Colon (tissue), 2 donors: ENCODE measurements at regions not wholly inside any gene's neighbourhood (a gene's known extent, or its start where the extent isn't known, plus 50 kb on each side); places are given as distances from the start of the nearest gene placed in this dataset.
"Not testable (repeated sequence)": the region's sequence is repeated elsewhere in the genome, so short reads cannot be mapped to it uniquely, and the experiment has no call there.

ENCODE experiments used
- FAIRE-seq: peaks from 2 replicates; lab custom pipeline; 2012; peaks lifted over from hg19 to GRCh38; lab: Jason Lieb, UNC
- donor health status: control.
- donor health status: control.

DNA sequence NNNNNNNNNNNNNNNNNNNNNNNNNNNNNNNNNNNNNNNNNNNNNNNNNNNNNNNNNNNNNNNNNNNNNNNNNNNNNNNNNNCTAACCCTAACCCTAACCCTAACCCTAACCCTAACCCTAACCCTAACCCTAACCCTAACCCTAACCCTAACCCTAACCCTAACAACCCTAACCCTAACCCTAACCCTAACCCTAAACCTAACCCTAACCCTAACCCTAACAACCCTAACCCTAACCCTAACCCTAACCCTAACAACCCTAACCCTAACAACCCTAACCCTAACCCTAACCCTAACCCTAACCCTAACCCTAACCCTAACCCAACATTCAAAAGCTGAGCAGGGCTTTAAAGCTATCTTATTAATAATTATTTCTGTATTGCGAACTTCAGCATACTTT, 182.5 kb upstream of the FAM20C start:
- not testable (repeated sequence) for FAIRE-seq

DNA sequence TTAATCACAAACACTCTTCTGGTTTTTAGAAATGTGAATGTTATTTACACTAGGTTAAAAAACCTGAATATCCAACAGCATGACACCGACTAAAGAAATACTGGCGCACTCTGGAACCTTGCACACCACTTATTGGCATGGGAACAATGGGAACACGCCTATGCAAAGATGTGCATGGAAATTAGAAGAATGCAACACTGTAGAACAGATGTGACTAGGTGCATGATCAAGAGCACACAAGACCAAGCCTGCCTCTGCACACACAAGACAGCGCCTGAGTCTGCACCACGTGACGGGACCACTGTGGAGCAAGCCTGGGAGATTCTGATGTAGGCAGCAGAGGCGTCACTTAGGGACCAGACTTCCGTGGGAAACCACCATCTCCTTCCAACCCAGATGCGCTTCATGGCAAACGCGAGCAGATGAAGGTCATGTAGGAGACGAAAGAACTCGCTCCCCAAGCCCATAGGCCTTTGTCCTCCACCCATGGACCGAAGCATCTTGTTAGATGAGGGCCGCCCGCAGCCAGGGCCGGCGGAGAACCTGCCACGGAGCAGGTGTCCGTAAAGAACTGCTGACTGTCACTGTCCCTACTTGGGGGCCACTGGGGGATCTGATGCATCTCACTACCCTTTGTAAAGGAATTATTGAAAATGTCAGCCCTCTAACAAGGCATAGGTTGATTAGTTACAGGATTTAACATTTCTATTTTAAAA, 159.6 kb upstream of the FAM20C start:
- FAIRE-seq = not testable (repeated sequence)

DNA sequence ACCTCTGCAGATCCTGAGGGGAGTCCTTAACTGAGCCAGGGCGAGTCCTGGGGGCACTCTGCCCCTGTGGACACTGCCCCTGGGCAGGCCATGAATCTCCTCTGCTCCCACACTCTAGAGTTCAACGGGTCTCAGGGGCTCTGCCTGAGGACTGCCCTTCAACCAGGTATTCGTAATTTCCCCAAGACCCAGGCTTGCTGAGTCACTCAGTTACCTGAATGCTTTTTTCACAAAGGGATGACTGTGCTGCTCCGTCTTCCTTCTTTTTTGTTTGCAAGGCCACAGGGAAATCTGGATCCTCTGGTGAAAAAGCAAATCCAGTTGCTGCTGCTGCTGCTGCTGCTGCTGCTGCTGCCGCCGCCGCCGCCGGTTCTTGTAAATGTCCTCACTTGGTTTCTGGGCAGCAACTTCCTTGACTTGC, 157.2 kb upstream of the FAM20C start:
- FAIRE-seq = not testable (repeated sequence)

DNA sequence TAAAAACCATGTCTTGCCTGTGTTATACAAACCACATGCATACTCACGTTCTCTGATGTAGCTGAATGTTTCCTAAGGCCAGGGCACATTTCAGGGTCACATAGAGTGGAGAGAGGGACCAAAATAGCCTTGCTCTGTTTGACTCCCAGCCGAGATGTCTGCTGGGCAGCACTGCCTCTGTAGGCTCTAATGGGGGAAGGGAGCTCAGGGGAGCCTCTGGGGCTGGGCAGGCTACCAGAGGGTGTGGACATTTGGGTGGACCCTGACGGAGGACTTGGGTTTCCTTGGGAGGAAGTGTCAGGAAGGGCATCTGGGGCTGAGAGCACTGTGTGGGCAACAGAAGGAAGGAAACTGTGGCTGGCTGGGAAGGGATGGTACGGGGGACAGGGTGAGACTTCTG, 155.8 kb upstream of the FAM20C start:
- not testable (repeated sequence) for FAIRE-seq

DNA sequence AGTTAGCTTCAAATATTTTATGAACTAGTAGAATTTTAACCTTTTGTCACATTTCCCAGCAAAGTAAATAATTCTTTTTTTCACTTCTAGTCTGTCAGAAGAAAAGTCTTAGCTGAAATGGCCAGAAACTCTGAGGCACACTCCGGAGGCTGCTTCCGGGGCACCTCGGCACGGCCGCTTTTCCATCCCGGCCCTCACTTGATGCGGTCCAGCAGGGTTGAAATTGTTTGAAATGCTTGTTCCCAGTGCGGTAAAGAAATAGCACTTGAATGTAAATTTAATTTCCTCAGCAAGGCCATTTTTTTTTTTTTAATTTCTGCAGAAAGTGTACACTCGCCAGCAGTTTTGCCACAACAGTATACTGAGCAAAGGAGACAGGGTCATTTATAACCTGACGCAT, 154.7 kb upstream of the FAM20C start:
- not testable (repeated sequence) for FAIRE-seq

DNA sequence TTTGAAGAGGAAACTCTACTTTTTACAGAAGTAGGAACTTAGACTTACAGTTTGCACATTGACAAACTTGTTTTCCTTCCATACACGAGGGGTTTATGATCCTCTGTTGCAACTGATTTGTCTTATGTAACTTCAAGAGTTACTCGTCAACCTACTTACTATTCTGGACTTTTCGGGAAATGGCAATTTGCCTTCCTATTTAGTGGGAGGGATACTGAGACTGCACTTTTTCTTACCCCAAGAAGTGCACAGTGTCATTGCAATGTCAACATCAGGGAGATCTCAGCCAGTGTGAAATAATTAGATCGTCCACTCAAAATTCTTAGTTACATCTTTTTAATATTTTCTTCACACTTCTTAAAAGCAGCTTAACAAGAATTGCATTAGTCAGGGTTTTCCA, 153.9 kb upstream of the FAM20C start:
- not testable (repeated sequence) for FAIRE-seq

DNA sequence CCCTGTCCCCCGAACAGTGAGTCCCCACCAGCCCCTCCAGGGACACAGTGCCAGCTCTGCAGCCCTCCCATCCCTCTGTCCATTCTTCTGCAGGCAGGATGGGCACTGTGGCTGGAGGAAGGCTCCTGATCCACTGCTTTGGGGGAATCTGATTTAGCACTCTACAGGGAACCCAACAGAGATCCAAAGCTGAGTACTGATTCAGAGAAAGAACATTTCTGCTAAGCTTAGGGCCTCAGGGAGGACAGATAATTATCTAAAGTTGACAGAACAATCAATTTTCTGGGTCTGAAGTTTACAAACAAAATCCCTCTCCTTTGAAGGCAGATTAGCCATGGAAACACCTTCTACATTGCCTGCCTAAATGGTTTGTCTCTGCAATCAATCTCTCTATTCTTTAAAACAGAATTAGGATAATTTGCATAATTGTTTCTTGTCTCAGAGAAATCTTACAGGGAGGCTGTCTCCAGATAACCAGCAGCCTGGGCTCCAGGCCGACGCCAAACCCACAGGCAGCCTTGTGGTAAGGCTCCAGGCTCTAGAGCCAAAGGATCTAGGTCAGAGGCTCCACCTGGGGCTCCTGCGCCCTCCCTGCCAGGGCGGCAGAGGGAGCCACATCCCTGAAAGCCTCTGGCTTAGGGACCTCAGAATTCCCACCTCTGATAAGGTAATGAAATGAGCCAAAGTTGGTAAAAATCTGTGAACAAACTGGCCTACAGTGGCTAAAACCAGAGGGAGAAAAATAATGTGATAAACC, 152.2 kb upstream of the FAM20C start:
- not testable (repeated sequence) for FAIRE-seq

DNA sequence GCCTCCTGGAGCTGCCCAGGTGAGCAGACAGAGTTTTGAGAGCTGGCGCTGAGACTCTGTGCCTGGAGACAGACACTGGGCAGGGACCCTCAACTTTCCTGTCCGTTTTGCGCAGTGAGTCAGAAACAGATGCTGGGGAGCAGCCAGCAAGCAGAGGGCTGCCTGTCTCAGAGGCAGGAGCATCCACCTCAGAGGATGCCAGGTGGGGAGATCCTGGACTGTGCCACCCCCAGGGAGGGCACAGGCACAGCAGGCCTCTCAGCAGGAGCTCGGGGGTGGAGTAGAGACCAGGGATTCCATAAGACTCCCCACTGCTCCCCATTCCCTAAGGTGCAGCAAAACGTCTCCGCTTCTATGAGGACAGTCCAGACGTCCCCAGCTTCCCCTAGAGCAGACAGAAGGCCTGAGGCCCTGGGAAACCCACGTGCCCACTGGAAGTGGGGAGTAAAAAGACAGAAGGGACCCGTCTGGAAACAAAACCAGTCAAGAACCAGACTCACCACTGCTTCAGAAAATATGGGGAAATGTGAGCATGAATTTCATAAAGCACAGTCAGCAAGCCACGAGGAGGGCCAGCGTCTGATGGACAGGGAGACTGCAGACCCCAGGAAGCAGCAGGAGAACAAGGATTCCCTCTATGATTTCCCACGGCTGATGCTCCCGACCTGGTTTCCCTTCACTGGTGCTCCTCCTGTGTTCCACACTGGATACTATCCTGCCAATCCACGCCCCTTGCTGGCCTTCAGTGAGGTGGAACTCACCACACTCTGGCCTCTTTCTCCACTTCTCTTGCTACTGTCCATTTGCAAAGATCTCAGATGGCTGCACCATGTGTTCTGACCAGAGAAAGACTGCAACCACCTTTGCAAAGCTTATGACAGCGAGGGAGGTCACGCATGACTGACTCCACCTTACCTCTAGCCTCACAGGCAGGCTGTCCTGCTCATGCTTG, 151.3 kb upstream of the FAM20C start:
- FAIRE-seq = no peak

DNA sequence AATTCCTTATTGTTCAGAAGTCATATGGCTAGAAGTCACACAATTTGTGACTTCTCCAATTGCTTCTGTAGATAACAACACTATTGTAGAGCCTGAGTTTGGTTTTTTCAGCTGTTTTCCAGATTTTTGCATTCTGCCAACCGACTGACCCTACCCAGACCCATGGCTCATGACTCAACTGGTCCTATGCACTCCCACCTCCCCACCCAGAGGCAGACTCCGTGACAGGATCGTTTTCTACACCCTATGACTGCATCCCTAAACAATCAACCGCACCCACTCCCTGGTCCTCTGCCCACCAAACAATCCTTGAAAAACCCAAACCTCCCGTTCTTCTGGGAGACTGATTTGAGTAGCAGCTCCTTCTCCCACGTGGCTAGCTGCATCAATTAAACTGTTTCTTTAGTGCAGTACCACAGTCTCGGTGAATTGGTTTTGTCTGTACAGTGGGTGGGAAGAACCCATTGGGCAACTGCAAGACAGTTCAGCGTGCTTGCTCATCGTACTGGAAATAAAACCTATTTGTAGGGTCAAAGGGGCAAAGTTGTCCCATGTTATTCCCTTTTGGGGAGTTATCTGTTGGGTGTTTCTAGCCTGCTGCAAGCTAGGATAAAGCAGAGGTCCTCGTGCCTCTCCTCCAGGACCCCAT, 150.3 kb upstream of the FAM20C start:
- FAIRE-seq = no peak

DNA sequence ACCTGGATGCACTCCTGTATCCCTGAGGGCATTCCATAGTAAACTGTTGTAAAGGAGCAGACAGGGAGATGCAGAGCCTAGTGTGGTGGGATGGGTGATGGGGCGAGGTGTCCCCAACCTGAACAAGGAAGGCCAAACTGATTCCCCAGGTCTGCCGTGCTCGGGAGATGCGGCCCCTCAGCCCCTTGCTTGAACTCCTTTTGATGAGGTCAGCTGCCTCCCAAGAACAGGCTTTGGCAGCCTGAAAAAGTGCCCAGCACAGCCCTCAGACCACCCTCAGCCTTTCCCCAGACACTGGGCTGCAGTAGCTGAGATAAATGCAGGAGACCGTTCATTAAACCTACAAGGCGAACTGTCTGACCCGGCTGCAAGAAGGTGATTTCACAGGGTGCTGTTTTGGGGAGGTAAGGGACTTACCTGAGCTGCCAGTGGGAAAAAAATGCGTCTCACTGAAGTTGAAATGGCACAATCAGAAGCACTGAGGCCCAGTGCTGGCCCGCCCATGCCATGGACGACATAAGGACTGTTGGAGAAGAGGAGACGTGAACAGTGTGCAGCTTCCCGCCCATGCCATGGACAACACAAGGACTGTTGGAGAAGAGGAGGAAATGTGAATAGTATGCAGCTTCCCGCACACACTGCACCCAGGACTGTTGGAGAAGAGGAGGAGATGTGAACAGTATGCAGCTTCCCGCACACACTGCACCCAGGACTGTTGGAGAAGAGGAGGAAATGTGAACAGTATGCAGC, 148.4 kb upstream of the FAM20C start:
- FAIRE-seq = no peak

DNA sequence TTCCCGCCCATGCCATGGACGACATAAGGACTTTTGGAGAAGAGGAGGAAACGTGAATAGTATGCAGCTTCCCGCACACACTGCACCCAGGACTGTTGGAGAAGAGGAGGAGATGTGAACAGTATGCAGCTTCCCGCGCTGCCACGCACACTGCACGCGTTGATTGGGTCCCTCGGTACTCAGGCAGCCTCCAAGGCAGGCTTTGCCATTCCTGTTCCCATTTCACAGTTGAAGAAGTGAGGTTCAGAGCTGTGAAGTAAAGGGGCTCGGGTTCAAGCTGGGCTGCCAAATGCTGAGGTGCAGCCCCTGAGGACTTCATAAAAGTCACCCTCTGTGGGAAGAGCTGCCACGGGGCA, 147.9 kb upstream of the FAM20C start:
- no peak for FAIRE-seq

DNA sequence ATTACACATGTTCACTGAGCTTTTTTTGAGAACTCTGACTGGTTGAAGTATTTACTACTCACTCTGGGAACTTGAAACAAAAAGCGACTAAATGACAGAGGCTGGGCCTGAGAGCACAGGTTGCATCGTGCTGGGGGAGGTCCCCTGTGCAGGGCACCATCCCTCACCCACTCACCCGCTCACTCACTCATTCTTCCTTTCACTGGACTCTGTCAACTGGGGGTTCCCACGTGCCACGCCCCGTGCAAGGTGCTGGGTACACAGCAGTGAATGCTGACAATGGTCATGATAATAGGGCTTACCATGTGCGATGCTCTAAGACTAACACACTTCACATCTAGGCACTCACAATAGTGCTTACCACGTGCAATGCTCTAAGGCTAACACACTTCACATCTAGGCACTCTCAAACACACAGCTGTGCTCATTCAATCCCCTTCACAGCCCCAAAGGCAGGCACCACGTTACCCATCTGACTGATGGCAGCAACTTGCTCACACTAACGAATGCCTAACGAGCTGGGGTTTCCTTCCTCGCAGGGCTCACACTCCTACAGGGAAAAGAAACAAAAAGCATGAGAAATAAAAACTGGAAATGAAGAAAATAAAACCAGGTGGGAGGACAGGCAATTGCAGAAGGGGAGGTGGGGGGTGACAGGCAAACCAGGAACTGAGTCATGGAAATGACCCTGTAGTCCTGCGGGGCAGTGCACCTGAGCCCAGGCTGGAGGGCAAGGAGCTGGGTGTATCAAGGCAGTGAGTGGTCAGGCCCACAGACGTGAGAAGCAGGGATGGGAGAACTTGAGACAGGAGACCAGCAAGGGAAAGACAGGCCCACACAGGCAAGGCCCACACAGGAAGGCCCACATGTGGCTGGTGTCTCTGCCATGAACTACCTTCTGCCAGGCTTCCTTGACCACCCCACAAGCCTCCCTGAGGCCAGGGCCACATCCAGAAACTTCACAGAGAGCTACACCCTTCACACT, 147.0 kb upstream of the FAM20C start:
- FAIRE-seq = no peak

DNA sequence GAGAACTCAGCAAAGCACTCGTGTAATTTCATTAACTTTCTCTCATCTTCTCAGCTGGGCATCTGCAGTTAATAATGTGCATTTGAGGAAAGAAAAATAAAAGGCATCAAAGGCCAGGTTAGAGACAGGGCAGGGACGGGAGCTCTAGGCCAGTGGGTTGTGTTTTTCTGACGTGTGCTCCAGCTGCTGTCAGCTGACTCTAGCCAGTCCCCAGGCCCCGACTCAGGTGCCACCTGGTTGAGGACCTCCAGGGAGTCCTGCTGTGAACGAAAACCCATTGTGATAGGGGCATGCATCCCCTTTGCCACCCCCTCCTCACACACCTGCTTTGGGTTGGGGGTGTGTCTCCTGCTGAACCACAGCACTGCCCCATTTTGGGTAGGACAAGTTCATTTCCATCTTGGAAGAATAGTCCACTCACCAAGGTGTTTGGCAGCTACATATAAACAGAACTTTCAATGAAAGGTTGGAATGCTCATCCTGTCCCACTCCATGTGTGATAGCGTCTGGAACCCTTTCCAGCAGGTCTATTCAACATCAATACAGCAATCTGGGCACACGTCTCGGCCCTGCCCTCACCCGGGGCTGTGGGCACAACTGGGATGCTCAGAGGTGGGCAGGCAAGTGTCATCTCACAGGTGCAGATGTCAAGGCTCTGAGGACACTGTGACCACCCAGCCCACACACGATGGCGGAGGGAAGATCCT, 146.1 kb upstream of the FAM20C start:
- FAIRE-seq = no peak

DNA sequence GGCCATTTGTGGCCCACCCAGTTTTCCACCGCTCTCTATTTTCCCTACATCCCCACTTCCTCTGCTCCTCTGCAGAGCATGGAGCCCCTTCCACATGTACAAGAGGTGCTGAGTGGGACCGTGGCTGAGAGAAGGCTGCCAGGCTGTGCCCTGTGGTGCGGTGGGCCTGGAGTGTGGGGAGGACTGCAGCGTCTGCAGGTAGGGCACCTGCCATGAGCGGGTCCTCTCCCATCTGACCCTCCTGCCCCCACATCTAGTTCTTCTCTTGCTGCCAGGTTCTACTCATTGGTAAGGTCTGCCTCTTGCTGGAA, 145.6 kb upstream of the FAM20C start:
- FAIRE-seq = no peak

DNA sequence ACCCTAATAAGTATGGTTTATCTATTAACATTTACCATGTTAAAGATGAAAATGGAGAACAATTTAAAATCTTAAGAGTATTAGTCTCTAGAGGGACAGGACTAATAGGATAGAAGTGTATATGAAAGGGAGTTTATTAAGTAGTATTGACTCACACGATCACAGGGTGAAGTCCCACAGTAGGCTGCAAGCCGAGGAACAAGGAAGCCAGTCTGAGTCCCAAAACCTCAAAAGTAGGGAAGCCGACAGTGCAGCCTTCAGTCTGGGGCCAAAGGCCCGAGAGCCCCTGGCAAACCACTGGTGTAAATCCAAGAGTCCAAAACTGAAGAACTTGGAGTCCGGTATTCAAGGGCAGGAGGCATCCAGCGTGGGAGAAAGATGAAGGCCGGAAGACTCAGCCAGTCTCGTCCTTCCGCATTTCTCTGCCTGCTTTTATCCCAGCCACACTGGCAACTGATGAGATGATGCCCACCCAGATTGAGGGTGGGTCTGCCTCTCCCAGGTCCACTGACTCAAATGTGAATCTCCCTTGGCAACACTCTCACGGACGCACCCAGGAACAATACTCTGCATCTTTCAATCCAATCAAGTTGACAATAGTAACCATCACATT, 140.8 kb upstream of the FAM20C start:
- no peak for FAIRE-seq

DNA sequence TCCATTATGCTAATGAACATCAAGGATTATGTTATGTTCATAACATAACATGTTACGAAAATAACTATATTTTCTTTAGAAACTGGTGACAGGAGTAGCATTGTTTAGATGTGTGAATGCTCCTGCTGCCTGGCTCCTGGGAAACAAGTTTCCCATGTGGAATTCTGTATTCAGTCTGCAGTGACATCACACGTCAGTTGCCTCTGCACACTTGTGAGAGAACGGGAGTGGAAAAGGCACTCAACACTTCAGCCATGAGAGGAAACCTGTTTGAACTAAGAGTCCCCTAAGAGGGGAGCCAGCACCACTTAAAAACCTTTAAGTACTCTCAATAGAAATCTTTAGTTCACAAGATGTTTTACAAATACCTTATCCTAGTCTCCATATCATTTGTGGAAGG, 140.3 kb upstream of the FAM20C start:
- FAIRE-seq = no peak

DNA sequence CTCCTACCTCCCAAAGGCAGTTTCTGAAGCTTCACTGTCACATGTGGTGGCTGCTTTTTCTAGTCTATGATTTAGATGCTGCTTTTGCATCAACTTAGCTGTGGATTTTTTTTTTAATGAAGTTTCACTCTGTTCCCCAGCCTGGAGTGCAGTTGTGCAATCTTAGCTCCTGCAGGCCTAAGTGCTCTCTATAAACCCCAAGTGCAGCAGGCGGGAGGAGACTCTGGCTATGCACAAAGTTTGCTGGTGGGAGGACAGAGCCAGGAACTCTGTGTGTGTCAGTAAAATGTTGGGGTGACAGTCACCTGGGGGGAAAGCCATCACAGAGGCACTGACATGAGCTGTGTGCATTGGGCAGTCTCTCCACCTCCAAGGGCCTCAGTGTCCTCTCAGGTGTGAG, 138.8 kb upstream of the FAM20C start:
- no peak for FAIRE-seq

DNA sequence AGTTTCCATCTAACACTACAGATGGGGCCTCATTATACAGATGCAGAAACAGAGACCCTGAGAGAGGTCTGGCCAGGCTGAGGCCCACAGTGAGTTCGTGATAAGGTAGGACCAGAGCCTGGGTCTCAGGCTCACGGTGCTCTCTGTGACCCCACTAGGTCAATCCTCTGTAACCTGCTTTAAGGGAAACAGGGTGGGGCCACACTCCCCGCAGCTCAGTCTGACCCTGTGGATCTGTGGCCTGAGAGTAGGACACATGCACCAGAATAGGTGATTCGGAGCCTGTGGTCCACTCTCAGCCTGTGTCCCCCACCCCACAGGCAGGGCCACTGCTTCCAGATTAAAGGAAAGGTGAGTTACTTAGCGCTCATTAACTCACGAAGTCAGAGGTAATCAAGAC, 137.8 kb upstream of the FAM20C start:
- FAIRE-seq = no peak

DNA sequence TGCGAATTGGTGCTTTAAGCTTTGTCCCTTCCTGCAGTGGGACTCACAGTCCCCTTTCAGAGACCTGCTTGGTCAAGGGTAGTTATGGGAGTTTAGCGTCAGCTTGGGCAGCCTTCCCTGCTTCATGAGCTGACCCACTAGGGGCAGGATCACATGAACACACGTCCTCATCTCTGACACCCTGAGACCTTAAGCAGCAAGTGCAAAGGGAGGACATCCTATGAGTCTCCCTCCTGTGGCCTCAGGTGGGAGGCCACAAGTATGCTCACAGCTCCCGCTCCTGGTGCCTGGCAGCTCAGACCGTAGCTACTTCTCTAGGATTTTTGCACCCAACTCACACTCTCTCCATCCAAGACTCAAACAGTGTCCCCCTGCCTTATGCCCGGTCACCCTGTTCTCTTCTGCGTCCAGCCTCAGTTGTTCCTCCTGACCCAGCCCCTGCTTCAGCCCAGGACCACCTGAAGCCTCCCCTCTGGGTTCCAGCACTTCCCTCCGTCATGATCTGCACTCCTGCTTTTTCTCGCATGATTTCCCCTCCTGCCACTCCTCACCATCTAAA, 136.6 kb upstream of the FAM20C start:
- no peak for FAIRE-seq
